Stimulated activated CD8-positive, alpha-beta memory T cell treated with anti-CD3 and anti-CD28 coated beads, Interleukin-15, amount 100 ng/mL, for 48 hours (primary cell): ENCODE measurements at regions not wholly inside any gene's neighbourhood (a gene's known extent, or its start where the extent isn't known, plus 50 kb on each side); places are given as distances from the start of the nearest gene placed in this dataset.
"Not testable (repeated sequence)": the region's sequence is repeated elsewhere in the genome, so short reads cannot be mapped to it uniquely, and the experiment has no call there.

Experiments used
- DNase-seq, 2 donors: peaks; one replicate each; pipeline ENCODE4 v3.0.0-alpha.2; 2020; ENCODE audit warnings: low read depth in 2 of 2

DNA sequence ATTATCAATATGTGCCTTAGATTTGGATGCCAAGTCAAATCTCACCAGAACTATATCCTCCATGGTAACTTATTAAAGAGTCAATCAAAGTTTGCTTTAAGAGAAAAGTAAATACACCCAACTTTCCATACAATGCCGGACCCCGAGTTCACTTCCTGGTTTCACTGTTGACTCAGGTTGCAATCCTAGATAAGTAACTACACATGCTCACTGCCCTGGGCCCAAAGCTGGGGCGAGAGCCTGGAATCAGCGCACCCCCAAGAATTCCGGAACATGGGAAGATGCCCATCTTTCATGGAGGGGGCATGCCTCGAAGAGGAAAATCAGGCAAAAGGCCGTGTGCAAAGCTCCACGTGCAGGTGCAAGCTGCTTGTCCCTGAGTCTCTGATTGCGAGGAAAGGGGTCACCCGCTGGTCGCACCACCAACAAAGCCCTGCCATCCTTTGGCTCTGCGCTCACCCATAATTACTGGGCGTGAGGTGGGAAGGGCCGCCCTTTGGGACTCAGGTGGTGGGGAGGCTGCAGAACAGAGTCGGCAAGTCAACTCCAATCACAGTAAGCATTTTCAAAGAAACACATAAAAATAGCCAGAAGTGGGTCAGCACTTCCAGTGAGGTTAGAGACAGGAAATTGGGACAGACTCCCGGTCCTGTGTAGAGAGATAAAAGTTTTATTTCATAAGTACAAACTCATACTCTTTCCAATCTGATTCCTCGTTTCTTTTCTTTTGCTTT lies 167.7 kb downstream of the TOMM20 start:
- DNase-seq = no peak

DNA sequence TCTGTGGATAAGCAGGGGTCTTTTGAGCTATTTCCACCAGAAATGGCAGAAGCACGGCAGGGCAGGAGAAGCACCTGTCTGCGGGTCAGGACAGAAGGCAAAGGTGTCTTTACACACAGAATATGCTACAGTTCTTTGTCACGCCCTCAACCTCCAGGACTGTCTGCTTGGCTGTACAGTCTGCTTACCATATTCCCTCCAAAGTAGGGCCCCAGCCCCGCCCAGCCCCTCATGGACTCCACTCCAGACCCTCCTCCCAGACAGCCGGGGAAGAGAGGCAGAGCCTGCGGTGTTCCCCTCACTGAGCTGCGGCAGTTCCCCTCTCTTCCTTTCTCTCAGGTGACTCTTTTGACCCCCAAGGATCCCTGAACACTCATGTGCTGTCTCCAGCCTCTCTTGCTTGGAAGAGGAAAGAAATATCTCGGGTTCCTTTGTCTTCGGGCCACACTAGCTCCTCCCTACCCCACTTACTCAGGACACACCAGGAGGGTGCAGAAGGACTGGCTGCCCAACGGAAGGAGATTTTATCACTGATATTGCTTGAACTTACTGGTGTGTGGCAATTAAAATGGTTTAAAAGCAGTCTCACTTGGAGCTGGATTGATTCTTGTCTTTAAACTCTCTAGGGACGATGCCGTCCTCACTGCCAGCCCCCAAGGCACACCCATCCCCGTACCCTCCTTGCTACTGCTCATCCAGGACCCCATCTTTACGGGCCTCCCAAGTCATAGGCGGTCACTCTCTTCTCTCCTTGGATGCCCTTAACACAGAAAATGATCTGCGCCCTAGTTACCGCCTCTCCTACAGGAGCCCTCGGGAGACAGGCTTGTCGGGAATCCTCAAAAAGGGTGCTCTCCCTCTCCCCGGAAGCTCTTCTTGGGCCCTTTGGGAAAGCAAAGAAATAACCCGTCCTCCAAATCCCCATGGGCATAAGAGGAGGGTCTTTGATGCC lies 169.7 kb downstream of the TOMM20 start:
- no peak for DNase-seq

DNA sequence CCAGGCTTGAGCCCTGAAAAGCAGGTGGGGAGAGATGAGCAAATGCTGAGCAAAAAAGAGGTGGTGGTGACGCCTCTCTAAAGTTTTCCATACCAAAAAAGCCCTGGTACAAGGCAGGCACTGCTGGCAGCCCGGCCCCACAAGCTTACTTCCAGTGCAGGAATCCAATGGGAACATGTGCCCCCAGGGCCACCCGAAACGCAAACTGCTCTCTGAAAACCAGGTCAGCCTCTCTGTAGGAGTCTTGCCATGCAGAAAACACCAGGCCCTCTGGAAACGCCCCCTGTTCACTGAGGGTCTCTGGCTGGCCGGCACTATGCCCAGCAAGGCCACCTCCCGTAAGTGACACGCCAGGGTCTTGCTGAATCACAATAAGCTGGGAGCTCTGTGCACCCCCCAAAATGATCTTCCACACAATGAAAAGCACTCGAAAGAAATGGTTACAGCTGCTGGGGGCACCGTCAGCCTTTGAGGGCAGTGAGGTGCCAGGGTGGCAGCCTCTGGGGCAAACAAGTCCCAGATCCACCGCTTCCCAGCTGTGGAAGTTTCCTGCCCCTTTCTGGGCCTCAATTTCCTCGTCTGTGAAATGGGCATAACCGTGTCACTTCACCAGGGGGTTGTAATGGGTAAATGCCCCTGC lies 170.5 kb downstream of the TOMM20 start:
- no peak for DNase-seq

DNA sequence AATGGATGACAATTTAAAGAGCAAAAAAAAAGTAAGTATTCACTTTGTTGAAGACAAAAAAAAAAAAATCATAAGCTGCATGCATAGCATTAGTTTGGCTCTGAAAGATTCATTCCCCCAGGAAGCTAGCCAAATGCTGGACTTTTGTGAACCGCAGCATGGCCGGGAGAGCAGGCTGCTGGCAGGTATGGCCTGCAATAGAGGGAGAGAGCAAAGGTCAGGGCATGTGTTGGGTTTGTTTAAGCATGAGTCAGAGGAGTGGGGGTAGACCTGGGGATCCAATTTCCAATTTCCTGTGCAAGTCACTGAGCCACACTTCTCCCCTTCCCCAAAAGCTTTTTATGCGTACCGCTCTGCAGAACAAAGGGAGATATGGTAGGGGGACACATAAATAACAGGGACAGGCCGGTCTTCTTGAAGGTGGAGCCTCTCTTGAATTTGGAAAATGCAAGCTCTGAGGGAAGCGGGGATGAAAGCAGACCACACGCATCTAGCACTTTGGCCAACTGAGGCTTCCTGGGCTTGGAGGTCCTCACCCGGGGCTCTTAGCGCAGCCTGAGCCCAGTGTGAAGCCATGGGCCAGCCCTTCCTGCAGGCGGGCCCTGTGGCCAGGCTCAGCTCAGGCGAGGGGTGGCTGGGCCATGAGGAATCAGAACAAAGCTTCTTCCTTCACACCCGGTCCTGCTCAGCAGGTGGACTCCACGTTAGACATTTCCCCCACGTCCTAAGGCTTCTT lies 171.1 kb downstream of the TOMM20 start:
- DNase-seq = no peak

DNA sequence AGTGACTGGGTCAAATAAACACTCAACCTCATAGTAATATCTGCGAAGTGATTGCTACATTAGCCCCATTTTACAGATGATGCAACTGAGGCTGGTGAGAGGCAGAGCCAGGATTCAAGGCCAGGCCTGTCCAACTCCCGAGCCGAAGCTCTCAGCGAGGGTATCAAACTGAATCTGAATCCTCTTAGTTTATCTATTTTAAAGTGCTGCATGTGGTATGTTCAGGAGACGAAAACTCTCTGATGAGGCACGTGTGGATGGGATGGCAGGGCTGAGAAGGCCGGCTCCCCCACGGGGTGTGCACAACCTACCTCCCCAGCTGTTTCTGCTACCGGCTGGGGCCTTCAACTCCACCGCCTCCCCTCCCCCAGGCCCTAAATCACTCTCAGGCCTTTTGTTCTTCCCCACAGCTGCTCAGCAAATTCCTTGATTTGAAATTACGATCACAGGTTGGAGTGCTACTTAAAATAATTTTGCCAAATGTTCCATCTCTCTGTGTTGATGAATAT lies 171.8 kb downstream of the TOMM20 start:
- DNase-seq = no peak

DNA sequence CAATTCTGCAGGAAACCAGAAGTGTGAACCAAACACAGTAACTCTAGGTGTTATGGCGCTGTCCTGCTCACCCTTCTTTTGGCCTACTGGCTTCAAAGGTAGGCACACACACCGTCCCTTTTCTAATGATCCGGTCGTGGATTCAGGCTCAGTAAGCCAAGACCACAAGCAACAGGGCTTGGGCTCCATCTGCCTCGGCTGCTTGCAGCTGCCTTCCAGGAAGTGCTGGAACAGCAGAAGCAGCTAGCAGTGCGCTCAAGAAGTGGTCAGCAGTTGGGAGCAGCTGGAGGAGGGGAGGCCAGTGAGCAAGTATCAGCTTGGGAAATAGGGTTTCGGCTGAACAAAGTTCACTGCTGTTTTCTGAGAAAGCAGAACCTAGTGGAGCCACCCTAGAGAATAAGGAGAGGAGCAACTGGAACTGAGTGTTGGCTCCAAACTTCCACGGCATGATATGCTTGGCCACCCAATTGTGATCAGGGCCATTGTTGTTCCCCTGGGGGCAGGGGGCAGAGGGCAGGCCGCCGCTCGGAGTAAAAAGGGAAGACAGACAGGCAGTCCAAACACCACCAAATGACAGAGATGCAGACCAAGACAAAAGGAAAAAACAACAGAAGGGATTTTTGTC lies 173.4 kb downstream of the TOMM20 start:
- DNase-seq = no peak

DNA sequence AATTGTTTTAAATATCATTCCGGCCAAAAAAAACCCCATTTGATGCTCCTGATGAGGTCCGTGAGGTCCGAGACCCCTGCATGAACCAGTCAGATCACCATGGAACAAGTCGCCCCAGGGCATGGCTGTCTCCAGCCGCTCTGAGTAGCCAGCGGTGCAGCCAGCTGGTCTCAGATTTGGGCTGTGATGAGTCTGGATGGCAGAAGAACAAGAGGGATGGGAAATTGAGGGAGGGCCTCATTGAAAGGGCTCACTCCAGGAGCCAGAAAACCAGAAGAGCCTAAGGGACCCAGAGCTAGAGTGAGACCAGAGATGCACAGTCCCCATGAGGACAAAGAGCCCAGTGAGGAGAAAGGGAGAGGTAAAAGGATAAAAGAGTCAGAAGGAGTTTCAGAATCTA lies 174.0 kb downstream of the TOMM20 start:
- no peak for DNase-seq

DNA sequence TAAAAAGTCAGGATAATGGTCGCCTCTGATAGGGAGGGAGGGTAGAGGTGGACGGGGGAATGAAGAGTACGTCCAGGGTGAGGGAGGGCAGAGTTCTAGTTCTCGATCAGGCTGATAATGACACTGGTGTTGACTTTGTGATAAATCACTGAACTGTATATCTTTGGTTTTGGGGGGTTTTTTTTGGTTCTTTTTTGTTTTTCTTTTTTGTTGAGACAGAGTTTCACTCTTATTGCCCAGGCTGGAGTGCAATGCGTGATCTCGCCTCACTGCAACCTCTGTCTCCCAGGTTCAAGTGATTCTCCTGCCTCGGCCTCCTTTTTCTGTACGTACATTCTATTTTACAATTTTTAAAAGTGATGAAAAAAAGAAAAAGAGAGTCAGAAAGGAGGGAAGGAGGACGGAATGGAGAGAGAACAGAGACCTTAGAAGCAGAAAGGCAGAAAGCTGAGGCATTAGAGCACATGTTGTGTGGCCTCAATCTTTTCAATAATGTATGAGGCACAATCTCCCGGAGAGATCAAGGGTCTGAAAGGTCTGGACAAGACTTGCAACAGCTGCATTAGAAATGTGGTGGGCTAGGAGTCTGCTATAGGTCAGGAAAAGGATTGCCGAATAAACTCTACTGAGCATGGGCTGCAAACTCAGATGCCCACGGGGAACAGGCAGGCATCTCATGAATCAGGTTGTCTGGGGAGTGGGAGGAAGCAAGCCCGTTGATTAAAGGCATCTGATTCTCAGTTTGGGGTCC lies 174.8 kb downstream of the TOMM20 start:
- no peak for DNase-seq

DNA sequence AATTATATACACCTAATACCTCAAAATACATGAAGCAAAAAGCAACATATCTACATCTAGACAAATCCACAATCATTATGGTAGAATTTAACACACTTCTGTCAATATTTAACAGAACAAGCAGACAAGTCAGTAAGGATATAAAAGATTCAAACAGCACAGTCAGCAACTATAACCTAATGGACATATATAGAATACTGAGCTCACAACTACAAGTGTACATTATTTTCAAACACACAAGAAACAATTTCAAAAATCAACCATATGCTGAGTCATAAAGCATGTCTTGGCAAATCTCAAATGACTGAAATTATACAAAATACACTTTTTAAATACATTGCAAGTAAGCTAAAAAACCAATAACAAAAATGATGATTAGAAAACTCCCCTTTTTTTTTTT lies 178.0 kb downstream of the TOMM20 start:
- no peak for DNase-seq

DNA sequence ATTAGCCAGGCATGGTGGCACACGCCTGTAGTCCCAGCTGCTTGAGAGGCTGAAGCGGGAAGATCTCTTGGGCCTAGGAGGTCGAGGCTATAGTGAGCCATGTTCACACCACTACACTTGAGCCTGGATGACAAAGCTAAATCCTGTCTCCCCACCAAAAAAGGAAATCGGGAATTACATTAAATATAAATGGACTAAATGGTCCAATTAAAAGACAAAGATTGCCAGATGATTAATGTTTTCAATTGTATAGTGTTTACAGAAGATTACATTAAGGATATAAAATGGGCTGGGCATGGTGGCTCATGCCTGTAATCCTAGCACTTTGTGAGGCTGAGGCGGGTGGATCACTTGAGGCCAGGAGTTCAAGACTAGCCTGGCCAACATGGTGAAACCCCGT lies 179.1 kb downstream of the TOMM20 start:
- not testable (repeated sequence) for DNase-seq

DNA sequence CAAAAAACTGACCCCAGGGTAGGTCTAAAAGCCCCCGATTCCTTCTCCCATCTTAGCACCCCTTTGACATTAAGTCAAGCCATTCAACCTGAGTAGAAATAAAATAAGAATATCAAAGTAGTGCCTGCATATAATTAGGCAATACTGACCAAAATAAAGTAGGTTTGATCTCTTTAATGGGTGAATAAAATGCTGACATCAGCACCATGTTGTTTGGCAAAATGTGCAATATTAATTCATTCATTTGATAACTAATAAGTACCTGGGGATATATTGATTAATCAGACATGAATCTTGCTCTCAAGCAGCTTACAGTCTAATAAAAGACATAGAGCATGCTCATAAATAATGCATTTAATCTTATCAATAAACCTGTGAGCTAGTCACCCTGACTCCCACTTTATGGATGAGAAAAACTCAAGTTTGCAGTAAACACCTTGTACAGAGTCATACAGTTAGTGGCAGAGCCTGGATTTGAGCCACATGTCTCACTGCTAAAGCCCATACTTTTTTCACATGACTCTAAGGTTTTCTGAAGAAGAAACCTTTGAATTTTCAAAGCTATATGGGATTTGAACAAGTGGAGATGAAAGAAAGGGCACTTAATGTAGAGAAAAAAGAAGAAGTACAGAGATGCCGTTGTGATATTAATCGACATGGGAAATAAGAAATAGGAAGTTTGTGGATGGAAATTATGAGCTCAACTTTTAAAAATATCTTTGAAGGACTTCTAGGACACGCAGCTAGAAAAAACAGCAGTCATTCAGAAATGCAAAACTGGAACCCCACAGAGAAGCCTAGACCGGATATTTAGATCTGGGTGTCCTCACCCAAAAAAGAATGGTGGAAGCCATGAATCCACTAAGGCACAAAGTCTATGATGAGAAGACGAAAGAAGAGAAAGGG lies 183.9 kb downstream of the TOMM20 start:
- no peak for DNase-seq

DNA sequence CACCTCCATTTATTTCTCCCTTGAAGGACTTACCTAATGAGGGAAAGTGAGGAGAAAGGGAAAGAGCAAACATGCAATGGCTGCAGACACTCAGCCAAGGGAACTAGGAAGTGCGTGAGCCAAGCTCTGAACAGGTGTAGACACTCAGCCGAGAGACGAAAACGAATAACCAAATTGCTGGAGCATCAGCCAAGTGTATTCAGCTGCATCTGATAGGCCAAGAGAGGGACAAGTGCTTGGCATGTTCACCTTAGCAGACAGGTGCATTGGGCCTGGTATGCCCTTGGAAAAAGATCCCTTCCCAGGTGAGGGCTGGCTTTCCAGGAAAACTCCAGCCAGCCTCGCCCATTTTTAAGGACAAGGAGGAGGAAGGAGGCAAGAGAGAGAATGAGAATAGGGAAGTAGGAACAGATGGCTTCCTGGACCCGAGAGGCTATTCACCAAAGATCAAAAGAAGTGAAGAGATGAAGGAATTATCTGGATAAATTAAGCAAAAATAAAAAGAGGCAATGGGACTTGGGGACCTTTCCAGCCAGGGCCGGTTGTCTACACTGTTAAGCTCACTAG lies 184.7 kb downstream of the TOMM20 start:
- no peak for DNase-seq

DNA sequence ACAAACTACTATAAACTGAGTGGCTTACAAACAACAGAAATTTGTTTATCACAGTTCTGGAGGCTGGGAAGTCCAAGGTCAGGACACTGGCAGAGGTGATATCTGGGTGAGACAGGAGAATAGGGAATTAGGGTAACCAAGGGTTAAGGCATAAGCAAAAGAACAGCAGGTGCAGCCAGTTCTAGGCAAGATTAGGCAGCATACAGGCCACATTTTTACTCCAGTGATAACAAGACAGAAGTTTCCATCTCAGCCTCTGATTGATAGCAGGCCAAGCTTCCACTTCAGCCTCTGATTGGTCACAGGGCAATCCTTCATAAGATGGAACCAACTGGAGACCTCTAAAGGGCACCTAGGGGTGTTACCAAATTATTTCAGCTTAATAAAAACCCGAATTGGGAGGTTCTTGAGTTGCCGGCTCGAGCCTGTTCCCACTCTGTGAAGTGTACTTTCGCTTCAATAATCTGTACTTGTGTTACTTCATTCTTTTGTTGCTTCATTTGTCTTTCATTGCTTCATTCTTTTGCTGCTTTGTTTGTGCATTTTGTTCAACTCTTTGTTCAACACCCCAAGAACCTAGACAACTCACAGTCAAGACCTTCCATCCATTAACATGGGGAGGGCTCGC lies 185.6 kb downstream of the TOMM20 start:
- DNase-seq = no peak

DNA sequence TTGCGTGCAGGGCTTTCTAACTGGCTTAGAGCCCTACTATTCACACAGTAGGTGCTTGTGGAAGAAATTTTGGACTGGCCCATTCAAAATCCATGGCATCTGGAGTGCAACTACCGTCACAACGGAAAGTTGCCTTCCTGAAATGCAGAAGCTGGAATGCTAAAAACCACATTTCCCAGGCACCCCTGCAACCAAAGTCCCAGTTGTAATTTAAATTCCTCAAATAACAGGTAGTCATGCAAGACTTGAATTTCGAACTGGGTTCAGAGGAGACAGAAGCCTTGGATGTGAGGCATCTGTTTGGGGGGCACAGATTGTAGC lies 186.7 kb downstream of the TOMM20 start:
- DNase-seq = no peak

DNA sequence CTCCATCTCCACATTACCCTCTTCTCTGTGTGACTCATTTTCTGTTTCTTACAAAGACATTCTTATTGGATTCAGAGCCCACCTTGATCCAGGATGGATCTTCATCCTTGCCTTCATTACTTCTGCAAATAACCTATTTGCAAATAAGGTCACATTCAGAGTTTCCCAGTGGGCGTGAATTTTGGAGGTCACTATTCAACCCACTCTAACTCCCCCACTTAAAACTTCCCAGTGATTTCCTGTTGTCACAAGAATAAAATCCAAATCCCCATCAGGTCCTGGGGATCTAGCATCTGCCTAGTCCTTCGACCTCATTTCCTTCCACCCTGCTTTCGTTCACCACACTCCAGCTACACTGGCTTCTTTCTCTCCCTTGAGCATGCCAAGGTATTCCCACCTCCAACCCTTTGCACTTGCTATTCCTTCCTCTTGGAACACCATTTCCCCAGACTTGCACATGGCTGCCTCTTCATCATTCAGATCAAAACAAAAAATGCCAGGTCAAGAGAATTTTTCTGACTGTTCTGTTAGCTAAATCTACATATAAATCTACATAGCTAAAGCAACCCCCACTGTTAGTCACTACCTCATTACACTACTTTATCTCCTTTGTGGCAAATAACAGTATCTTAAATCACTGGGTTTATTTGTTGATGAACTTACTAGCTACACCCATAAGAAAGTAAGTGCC lies 187.2 kb downstream of the TOMM20 start:
- no peak for DNase-seq

DNA sequence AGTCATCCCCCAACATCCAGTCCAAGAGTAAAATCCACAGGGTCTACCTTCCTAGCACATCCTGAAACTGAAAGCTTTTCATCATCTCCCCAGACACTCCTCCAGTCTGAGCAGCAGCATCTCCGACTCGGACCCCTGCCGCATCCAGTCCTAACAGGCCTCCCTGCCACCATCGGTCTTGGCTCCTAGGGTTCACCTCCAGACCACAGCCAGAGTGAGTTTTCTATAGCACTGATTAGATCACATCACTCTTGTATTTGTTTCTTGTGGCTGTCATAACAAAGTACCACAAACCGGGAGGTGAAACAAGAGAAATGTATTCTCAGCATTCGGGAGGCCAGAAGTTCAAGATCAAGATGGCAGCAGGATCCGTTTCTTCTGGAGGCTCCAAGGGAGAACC lies 187.8 kb downstream of the TOMM20 start:
- no peak for DNase-seq

DNA sequence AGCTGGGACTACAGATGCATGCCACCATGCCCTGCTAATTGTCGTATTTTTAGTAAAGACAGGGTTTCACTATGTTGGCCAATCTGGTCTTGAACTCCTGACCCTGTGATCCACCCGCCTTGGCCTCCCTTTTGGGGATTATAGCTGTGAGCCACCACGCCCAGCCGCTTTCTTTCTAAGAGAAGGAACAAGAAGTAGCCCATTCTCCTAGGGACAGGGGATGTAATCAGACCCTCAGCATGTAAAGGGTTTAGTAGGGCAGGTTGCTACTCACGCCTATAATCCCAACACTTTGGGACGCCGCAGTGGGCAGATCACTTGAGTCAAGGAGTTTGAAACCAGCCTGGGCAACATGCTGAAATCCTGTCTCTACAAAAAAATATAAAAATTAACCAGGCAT lies 189.7 kb downstream of the TOMM20 start:
- no peak for DNase-seq

DNA sequence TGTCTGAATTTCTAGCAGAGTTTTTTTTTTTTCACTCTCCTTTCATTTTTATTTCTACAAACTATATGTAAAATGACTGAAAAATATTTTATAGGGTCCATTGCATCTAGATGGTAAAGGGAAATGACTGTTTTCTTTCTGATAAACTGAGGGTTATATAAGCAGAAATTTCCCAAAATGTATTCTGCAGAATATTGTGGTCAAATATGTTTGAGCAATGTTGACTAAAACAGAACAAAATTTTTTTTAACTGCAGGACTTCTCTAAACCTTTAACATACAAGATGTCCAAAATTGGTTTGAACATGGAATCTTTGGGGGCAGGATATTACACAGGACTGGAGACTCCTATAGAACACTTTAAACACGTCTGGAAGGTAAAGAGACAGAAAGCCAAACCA lies 190.5 kb downstream of the TOMM20 start:
- DNase-seq = no peak
